PC-3 (cell line): ENCODE measurements at regions not wholly inside any gene's neighbourhood (a gene's known extent, or its start where the extent isn't known, plus 50 kb on each side); places are given as distances from the start of the nearest gene placed in this dataset.

Source experiments
- ATAC-seq: fragments of 200-7000 bp; cut with Tn5 transposase; 2 replicates; pipeline ENCODE4 v1.9.1; 2020; ENCODE audit warnings: mild to moderate bottlenecking, moderate library complexity
- BruUV-seq: library from RNA; stranded (reverse); fragments of 400-500 nt; replicated peaks from 2 replicates; lab custom pipeline; 2021; lab: Mats Ljungman, UMichigan
- CTCF ChIA-PET: fragments of 300-600 bp; sonication (Branson Sonifier 250); formaldehyde crosslinking; loops from one replicate; lab custom pipeline; 2022; ENCODE audit warnings: antibody characterized with exemption; lab: Charles Lee
- POLR2A ChIA-PET: fragments of 300-600 bp; sonication (Branson Sonifier 250); formaldehyde crosslinking; loops from one replicate; lab custom pipeline; 2022; ENCODE audit warnings: antibody characterized with exemption; ENCODE audit not compliant: unreplicated experiment; lab: Charles Lee
- DNase-seq: peaks from one replicate; pipeline ENCODE4 v3.0.0-alpha.2; 2015
- H2AFZ ChIP-seq: fragments of 300-600 bp; sonication (generic); 2 replicates; pipeline ENCODE4 v1.6.0; 2016; ENCODE audit warnings: antibody characterized with exemption, low read length
- H3F3A ChIP-seq: fragments of 300-600 bp; sonication (generic); one replicate; pipeline ENCODE4 v1.6.0; 2017; ENCODE audit warnings: antibody characterized with exemption, low read length, control low read depth, mild to moderate bottlenecking; ENCODE audit not compliant: unreplicated experiment
- H3K27ac ChIP-seq: fragments of 300-600 bp; sonication (generic); 2 replicates; pipeline ENCODE4 v1.5.1; 2016; ENCODE audit warnings: mild to moderate bottlenecking, low read length
- H3K27me3 ChIP-seq: fragments of 300-600 bp; sonication (generic); 2 replicates; pipeline ENCODE4 v1.6.1; 2016; ENCODE audit warnings: low read length, mixed read lengths
- H3K36me3 ChIP-seq: fragments of 300-600 bp; sonication (generic); 2 replicates; pipeline ENCODE4 v1.6.1; 2016; ENCODE audit warnings: low read depth, mixed run types, low read length, mixed read lengths
- H3K4me1 ChIP-seq: fragments of 300-600 bp; sonication (generic); 2 replicates; pipeline ENCODE4 v1.5.1; 2016; ENCODE audit warnings: low read length; ENCODE audit not compliant: insufficient read depth
- H3K4me2 ChIP-seq: fragments of 300-600 bp; sonication (generic); 2 replicates; pipeline ENCODE4 v1.6.0; 2016; ENCODE audit warnings: low read length
- H3K4me3 ChIP-seq: fragments of 300-600 bp; sonication (generic); 2 replicates; pipeline ENCODE4 v1.5.1; 2016; ENCODE audit warnings: mild to moderate bottlenecking, low read length, mixed read lengths
- H3K79me2 ChIP-seq: fragments of 300-600 bp; sonication (generic); 2 replicates; pipeline ENCODE4 v1.6.1; 2017; ENCODE audit warnings: low read length, mixed read lengths
- H3K9ac ChIP-seq: fragments of 300-600 bp; sonication (generic); 2 replicates; pipeline ENCODE4 v1.6.0; 2016; ENCODE audit warnings: mild to moderate bottlenecking, low read length
- H3K9me2 ChIP-seq: fragments of 300-600 bp; sonication (generic); replicated peaks from 2 replicates; pipeline ENCODE4 v1.6.1; 2016; ENCODE audit warnings: mixed run types, low read length, mixed read lengths
- H3K9me3 ChIP-seq: fragments of 300-600 bp; sonication (generic); 2 replicates; pipeline ENCODE4 v1.6.1; 2016; ENCODE audit warnings: low read length, mixed read lengths
- H4K20me1 ChIP-seq: fragments of 300-600 bp; sonication (generic); 2 replicates; pipeline ENCODE4 v1.6.1; 2016; ENCODE audit warnings: low read length, mixed read lengths
- CTCF ChIP-seq: fragments of 300-600 bp; sonication (generic); conservative IDR thresholded peaks from 2 replicates; pipeline ENCODE4 v1.5.1; 2017; ENCODE audit warnings: antibody characterized with exemption, low read depth, mild to moderate bottlenecking, low read length
- EZH2 ChIP-seq: fragments of 300-600 bp; sonication (generic); IDR thresholded peaks from one replicate; pipeline ENCODE4 v1.6.1; 2017; ENCODE audit warnings: antibody characterized with exemption, mild to moderate bottlenecking, low read length; ENCODE audit not compliant: unreplicated experiment
- EZH2phosphoT487 ChIP-seq: fragments of 300-600 bp; sonication (generic); IDR thresholded peaks from 2 replicates; pipeline ENCODE4 v1.6.1; 2018; ENCODE audit warnings: mild to moderate bottlenecking, antibody characterized with exemption, low read length, borderline replicate concordance
- intact Hi-C: fragments of 100-400 bp; cut with micrococcal nuclease; formaldehyde crosslinking; loops from 2 replicates; pipeline ENCODE4 v1.9.0; 2023

DNA sequence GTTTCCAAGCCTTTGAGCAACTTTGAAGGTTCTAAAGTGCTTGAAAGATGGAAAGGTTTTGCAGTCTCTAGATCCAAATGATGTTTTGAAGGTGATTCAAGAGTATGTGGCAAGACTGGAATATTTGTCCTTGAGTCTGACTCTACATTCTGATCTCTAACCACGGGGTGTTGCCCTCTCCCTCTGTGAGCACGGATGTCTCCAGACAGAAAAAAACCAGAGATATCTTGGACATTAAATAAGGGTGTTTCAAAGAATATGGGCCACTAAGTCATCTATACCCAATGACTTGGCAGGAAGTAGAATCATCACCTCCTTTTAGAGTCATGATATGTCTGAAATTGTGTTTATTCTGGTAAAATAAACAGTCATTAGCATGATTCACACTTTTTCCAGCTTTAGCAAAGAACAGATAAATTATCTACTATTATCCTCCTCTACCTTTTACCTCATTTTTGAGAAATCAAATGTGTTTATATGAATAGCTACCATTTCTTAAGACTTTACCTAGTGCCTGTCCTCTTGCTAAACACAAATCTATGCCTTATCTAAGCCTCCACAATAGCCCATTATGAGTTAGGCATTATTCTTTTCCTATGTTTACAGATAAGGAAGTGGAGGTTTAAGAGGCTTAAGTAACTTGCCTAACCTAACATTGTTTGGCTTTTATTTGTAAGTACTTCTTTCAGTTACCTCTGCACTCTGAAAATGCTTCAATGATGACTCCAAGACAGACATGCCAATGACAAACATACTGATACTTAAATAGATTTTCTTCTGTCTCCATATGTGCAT, 384.4 kb downstream of the BMP2 start:
- ATAC-seq (no peak), DNase-seq (no peak)
- Histone ChIP-seq H4K20me1 (no peaks in the 10 kb centered on the region), H3K4me1 (no peaks in the 10 kb centered on the region), H3F3A (no peaks in the 10 kb centered on the region), H3K36me3 (no peaks in the 10 kb centered on the region), H2AFZ (no peak overlapping the region), H3K4me2 (no peak overlapping the region), H3K79me2 (no peaks in the 10 kb centered on the region), H3K9me2 (no peaks in the 10 kb centered on the region), H3K9ac (no peak overlapping the region), H3K9me3 (no peaks in the 10 kb centered on the region), H3K27ac (no peak overlapping the region), H3K4me3 (no peak overlapping the region), H3K27me3 (peaks cover 24% of the 10 kb centered on the region)
- BruUV-seq: no TSS peak
- CTCF ChIA-PET: interaction anchor here (0.5 kb wide), 1 partner anchor 441 kb away, joined by 3 read pairs; no protein-coding TSS in a partner anchor
- intact Hi-C loops: no loop called here
- TF ChIP-seq CTCF: no peak
- no peak for TF ChIP-seq EZH2
- TF ChIP-seq EZH2phosphoT487: no peak
- POLR2A ChIA-PET: no interaction called here

DNA sequence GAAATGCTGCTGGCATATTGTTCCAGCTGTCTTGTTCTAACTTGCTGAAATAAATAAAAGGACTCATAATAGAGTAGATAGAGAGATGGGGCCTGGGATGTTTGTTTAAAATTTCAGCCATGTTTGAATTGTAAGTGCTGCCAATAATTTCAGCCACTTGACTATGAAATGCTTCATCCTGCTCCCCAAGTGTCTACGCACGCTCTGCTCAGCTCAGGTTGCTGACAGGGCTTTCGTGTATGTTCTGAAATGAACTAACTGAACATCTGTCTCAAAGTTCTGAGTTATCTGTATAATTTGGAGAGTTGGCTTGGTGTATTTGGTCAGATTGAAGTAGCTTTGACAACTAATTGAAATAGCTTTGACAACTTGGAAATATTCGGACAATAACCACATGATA, 387.8 kb downstream of the BMP2 start:
- H3K79me2 ChIP-seq: no peaks in the 10 kb centered on the region
- H3K4me3 ChIP-seq: no peak overlapping the region
- ATAC-seq (no peak), DNase-seq (no peak)
- H4K20me1 ChIP-seq: no peaks in the 10 kb centered on the region
- no peak overlapping the region for H2AFZ ChIP-seq
- ChIA-PET POLR2A (interaction anchor here (0.5 kb wide), 1 partner anchor 656 kb away, joined by 3 read pairs; no protein-coding TSS in a partner anchor), CTCF (no interaction called here)
- no peak for TF ChIP-seq EZH2
- TF ChIP-seq CTCF: no peak
- TF ChIP-seq EZH2phosphoT487: no peak
- H3K27ac ChIP-seq: no peak overlapping the region
- intact Hi-C loops: no loop called here
- no peaks in the 10 kb centered on the region for H3K36me3 ChIP-seq
- H3K9ac ChIP-seq: no peak overlapping the region
- no peaks in the 10 kb centered on the region for H3K9me3 ChIP-seq
- no peak overlapping the region for H3K4me2 ChIP-seq
- H3K27me3 ChIP-seq: peaks cover 14% of the 10 kb centered on the region; the same call in 1 of the 2 replicates
- H3K4me1 ChIP-seq: no peaks in the 10 kb centered on the region
- no TSS peak for BruUV-seq
- no peaks in the 10 kb centered on the region for H3F3A ChIP-seq
- H3K9me2 ChIP-seq: no peaks in the 10 kb centered on the region

DNA sequence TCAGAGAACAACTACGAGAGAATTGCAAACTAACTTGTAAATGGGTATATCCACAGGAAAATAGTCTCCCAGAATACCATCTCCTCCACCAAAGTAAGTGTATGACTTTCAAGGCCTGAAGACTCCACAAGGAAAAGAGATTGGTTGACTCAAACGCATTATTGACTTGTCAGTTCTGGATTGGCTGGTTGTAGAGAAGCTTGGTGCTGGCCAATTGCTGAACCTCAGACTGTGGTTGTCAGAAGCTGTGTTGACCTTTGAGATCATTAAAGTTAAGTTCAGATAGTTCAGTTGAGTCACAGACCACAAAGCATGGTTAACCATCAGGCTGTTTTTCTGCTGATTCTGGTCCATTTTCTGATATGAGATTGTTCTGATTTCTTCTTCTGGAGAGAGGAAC, 388.3 kb downstream of the BMP2 start:
- no peak overlapping the region for H3K27ac ChIP-seq
- H3K9me2 ChIP-seq: no peaks in the 10 kb centered on the region
- ATAC-seq: no peak
- CTCF ChIA-PET: no interaction called here
- H3K4me3 ChIP-seq: no peak overlapping the region
- H3K9me3 ChIP-seq: no peaks in the 10 kb centered on the region
- no TSS peak for BruUV-seq
- DNase-seq: no peak
- no peaks in the 10 kb centered on the region for H3F3A ChIP-seq
- H3K27me3 ChIP-seq: peaks cover 15% of the 10 kb centered on the region; the same call in 1 of the 2 replicates
- H3K79me2 ChIP-seq: no peaks in the 10 kb centered on the region
- POLR2A ChIA-PET: no interaction called here
- no peak overlapping the region for H3K9ac ChIP-seq
- no peak overlapping the region for H2AFZ ChIP-seq
- no peak for TF ChIP-seq EZH2
- no peak for TF ChIP-seq CTCF
- no peak for TF ChIP-seq EZH2phosphoT487
- no peaks in the 10 kb centered on the region for H3K36me3 ChIP-seq
- no peaks in the 10 kb centered on the region for H4K20me1 ChIP-seq
- intact Hi-C loops: no loop called here
- H3K4me1 ChIP-seq: no peaks in the 10 kb centered on the region
- H3K4me2 ChIP-seq: no peak overlapping the region
